Breast epithelium (tissue), 3 donors: ENCODE measurements at regions not wholly inside any gene's neighbourhood (a gene's known extent, or its start where the extent isn't known, plus 50 kb on each side); places are given as distances from the start of the nearest gene placed in this dataset.

ENCODE experiments used
- POLR2A ChIP-seq: fragments of 450-650 bp; IDR thresholded peaks from one replicate; pipeline ENCODE4 v1.6.1; 2016; ENCODE audit warnings: antibody characterized with exemption, mild to moderate bottlenecking, moderate library complexity
- TF ChIP-seq, protein P1 (sequence below), 3 donors: fragments of 450-650 bp; IDR thresholded peaks; one replicate each; pipeline ENCODE4 v1.5.1; 2016 to 2017; ENCODE audit warnings: antibody characterized with exemption in 3 of 3, mild to moderate bottlenecking in 3 of 3, moderate library complexity in 3 of 3

DNA sequence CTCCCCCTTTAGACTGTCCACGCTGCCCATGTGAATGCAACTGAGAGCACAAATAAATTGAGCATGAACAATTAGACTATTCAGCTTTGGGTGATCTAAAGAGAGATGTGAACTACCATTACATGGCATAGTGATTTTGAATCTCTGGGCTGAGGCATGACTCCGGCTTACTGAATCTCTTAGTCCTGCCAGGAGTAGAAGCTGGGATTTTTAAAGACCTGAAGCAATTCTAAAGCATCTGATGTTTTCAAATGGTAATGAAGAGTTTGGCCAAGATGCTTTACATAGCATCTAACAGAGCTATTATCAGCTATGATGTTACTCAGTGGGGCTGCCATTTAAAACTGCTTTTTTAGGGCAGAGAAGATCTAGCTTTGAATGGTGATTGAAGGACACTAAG is 1059.1 kb downstream of the SORCS3 start:
- TF ChIP-seq POLR2A: no peak
- TF ChIP-seq, protein P1, sequence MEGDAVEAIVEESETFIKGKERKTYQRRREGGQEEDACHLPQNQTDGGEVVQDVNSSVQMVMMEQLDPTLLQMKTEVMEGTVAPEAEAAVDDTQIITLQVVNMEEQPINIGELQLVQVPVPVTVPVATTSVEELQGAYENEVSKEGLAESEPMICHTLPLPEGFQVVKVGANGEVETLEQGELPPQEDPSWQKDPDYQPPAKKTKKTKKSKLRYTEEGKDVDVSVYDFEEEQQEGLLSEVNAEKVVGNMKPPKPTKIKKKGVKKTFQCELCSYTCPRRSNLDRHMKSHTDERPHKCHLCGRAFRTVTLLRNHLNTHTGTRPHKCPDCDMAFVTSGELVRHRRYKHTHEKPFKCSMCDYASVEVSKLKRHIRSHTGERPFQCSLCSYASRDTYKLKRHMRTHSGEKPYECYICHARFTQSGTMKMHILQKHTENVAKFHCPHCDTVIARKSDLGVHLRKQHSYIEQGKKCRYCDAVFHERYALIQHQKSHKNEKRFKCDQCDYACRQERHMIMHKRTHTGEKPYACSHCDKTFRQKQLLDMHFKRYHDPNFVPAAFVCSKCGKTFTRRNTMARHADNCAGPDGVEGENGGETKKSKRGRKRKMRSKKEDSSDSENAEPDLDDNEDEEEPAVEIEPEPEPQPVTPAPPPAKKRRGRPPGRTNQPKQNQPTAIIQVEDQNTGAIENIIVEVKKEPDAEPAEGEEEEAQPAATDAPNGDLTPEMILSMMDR (IDR thresholded peaks at IDR 0.05): no peak
